A549 (cell line): ENCODE measurements at regions not wholly inside any gene's neighbourhood (a gene's known extent, or its start where the extent isn't known, plus 50 kb on each side); places are given as distances from the start of the nearest gene placed in this dataset.
A peak's percentile ranks its signal among the peaks of the same experiment; 100 is the strongest.

Experiments
- ATAC-seq, 2 experiments: fragments of 200-7000 bp in 1 of 2; fragments of >200 bp in 1 of 2; cut with Nextera tagmentation in 1 of 2; cut with Tn5 transposase in 1 of 2; 3 replicates each; pipeline versions ENCODE4 v1.8.0 to v1.9.1; 2018 to 2020; ENCODE audit warnings: mild to moderate bottlenecking in 1 of 2, moderate library complexity in 1 of 2
- CTCF ChIA-PET: fragments of 300-600 bp; sonication (Branson Sonifier 250); formaldehyde crosslinking; extraction: SDS; loops from one replicate; lab custom pipeline; 2021; ENCODE audit warnings: antibody characterized with exemption, inconsistent platforms; lab: Yijun Ruan, JAX
- POLR2A ChIA-PET: fragments of 350-600 bp; formaldehyde crosslinking; extraction: SDS; loops from one replicate; lab custom pipeline; 2021; ENCODE audit warnings: antibody characterized with exemption, inconsistent platforms; lab: Yijun Ruan, JAX
- DNase-seq, 2 experiments: peaks; one replicate each; pipeline versions ENCODE4 v3.0.0 to v3.0.0-alpha.2; 2011 to 2016; ENCODE audit warnings: low read depth in 1 of 2, low spot score in 1 of 2
- FAIRE-seq: peaks from 2 replicates; lab custom pipeline; 2011; peaks lifted over from hg19 to GRCh38; lab: Jason Lieb, UNC
- H3K27ac ChIP-seq, 2 experiments: fragments of >200 bp; sonication (Bioruptor Twin); formaldehyde crosslinking; 3 replicates each; pipeline ENCODE4 v1.5.1; 2016 to 2017
- H3K4me1 ChIP-seq: fragments of >200 bp; sonication (Bioruptor Twin); formaldehyde crosslinking; 3 replicates; pipeline ENCODE4 v1.6.1; 2016
- H3K4me2 ChIP-seq: fragments of >200 bp; sonication (Bioruptor Twin); formaldehyde crosslinking; 3 replicates; pipeline ENCODE4 v1.6.1; 2016
- H3K4me3 ChIP-seq: fragments of >200 bp; sonication (Bioruptor Twin); formaldehyde crosslinking; 3 replicates; pipeline ENCODE4 v1.5.1; 2016
- H3K9me3 ChIP-seq: fragments of >200 bp; sonication (Bioruptor Twin); formaldehyde crosslinking; 3 replicates; pipeline ENCODE4 v1.6.1; 2016
- ATOH8 ChIP-seq: fragments of 250-450 bp; sonication (Bioruptor Pico); IDR thresholded peaks from 2 replicates; pipeline ENCODE4 v1.5.0; 2020; ENCODE audit warnings: low read depth, mild to moderate bottlenecking, moderate library complexity
- CBX2 ChIP-seq: fragments of 200-600 bp; sonication (generic); IDR thresholded peaks from 2 replicates; pipeline ENCODE4 v1.6.1; 2016; ENCODE audit warnings: low read depth, mild to moderate bottlenecking, borderline replicate concordance
- CBX8 ChIP-seq: fragments of 200-600 bp; sonication (generic); IDR thresholded peaks from 2 replicates; pipeline ENCODE4 v1.6.1; 2016
- CHD2 ChIP-seq: fragments of 150-350 bp; IDR thresholded peaks from 2 replicates; pipeline ENCODE4 v1.6.1; 2014; ENCODE audit warnings: low read length; ENCODE audit not compliant: partially characterized antibody
- EHF ChIP-seq: fragments of 250-450 bp; sonication (Bioruptor Pico); IDR thresholded peaks from 2 replicates; pipeline ENCODE4 v1.5.0; 2020; ENCODE audit warnings: mild to moderate bottlenecking
- ELK1 ChIP-seq: fragments of 150-350 bp; IDR thresholded peaks from 2 replicates; pipeline ENCODE4 v1.6.1; 2014; ENCODE audit warnings: low read depth, mild to moderate bottlenecking, low read length
- ESRRA ChIP-seq: fragments of 150-350 bp; IDR thresholded peaks from 2 replicates; pipeline ENCODE4 v1.6.1; 2014; ENCODE audit warnings: mild to moderate bottlenecking, low read length, borderline replicate concordance
- FOSL2 ChIP-seq, 2 experiments: fragments of 450-650 bp in 1 of 2; fragments of >200 bp in 1 of 2; sonication (Bioruptor Twin) in 1 of 2; formaldehyde crosslinking; IDR thresholded peaks; 2 replicates each; pipeline versions ENCODE4 v1.5.0 to v1.6.1; 2016 to 2020; ENCODE audit warnings: mild to moderate bottlenecking in 1 of 2, moderate library complexity in 1 of 2
- HOXA7 ChIP-seq: fragments of 250-450 bp; sonication (Bioruptor Pico); IDR thresholded peaks from 2 replicates; pipeline ENCODE4 v1.5.0; 2020; ENCODE audit warnings: mild to moderate bottlenecking, moderate library complexity
- JUNB ChIP-seq: fragments of >200 bp; sonication (Bioruptor Twin); formaldehyde crosslinking; IDR thresholded peaks from 2 replicates; pipeline ENCODE4 v1.6.1; 2016
- MAFK ChIP-seq: fragments of 450-650 bp; IDR thresholded peaks from 2 replicates; pipeline ENCODE4 v1.6.1; 2014; ENCODE audit not compliant: partially characterized antibody
- MAX ChIP-seq: IDR thresholded peaks from 2 replicates; pipeline ENCODE4 v1.6.1; 2012
- NFE2L2 ChIP-seq: fragments of 150-350 bp; conservative IDR thresholded peaks from 2 replicates; pipeline ENCODE4 v1.6.1; 2014; ENCODE audit warnings: low read length
- POLR2AphosphoS2 ChIP-seq: conservative IDR thresholded peaks from 2 replicates; pipeline ENCODE4 v1.6.1; 2012; ENCODE audit warnings: low read length, improper control_type of control experiment, inconsistent platforms
- RAD21 ChIP-seq, 2 experiments: fragments of >200 bp in 1 of 2; sonication (Bioruptor Twin) in 1 of 2; formaldehyde crosslinking in 1 of 2; IDR thresholded peaks in 1 of 2; conservative IDR thresholded peaks in 1 of 2; 2 replicates in 1 of 2; 3 replicates in 1 of 2; pipeline ENCODE4 v1.6.1; 2012 to 2018; ENCODE audit warnings: inconsistent platforms in 1 of 2
- ZC3H11A ChIP-seq: fragments of 450-650 bp; IDR thresholded peaks from 2 replicates; pipeline ENCODE4 v1.6.1; 2014; ENCODE audit warnings: antibody characterized with exemption, mild to moderate bottlenecking
- ZSCAN20 ChIP-seq: fragments of 250-450 bp; sonication (Bioruptor Pico); IDR thresholded peaks from 2 replicates; pipeline ENCODE4 v1.8.0; 2022; ENCODE audit warnings: mild to moderate bottlenecking, moderate library complexity
- WGBS: methylation state at CpG from one replicate; pipeline ENCODE4 v1.1.6; 2017; ENCODE audit errors: missing lambda C conversion rate; 5-methylcytosine and 5-hydroxymethylcytosine counted together
- TF ChIP-seq, protein P1 (sequence below): IDR thresholded peaks from 2 replicates; pipeline ENCODE4 v1.6.1; 2012; ENCODE audit warnings: low read depth, borderline replicate concordance
- TF ChIP-seq, protein P2 (sequence below): fragments of >200 bp; sonication (Bioruptor Twin); formaldehyde crosslinking; IDR thresholded peaks from 3 replicates; pipeline ENCODE4 v1.5.1; 2016

DNA sequence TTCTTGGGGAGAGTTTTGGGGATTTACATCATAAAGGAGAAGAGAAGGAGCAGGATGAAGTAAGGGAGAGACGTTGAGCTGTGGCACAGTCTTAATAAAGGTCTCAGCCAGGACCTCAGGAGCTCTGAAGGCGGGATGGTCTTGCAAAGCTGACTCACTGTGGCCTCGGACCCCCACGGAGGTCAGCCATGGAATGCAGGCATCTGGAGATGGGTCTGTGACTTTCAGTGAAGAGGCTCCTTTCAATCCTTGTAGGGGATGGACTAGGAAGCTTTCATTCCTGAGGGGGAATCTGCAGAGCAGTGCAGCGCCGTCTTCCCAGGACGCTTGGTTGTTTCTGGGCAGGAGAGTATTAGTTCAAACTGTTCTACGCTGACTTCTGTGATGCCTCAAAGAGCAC is 65.7 kb upstream of the BASP1 start:
- POLR2A ChIA-PET = no interaction called here

DNA sequence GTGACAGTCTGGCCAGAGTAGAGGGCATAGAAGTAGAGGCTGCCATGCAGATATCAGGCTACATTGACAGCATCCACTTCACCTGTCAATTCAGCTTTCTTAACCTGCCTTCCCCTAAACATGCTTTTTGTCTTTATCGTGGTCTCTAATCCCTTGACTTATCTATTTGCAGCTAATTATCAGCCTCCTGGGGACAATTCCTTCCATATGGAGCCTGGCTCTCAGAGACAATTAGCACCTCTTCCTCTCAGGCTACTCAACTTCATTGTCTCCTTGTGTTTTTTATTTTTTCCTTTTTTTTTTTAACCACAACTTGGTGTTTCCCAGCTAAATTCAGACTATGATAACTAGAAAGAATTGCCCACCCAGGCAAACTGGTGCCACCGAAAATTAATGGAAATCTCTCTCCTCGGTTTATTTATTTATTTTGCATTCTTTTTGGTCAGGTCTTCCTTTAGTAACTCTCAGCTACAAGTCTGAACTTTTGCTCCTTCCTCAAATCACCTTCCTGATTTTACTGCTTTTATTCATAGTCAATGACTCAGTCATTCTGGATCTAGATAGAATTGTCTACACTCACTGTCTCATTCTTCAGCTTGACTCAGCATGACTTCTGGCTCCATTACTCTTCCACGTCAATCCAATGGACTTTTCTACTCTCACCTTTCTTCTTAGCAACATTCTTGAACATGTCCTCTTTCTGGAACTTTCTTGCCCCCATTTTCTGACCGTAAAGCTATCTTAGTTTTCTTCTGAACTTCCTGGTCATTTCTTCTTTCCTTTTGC is 63.0 kb upstream of the BASP1 start:
- H3K27ac ChIP-seq = peak overlapping the region; percentile 52 to 79
- peak; percentile 41 to 72 for DNase-seq
- peaks cover 22% of the 10 kb centered on the region for H3K4me1 ChIP-seq
- FAIRE-seq = peak; percentile 39
- peak; percentile 65 to 72; a peak in 4 of 6 replicates for ATAC-seq
- no peak overlapping the region for H3K4me3 ChIP-seq
- CTCF ChIA-PET = interaction anchor here (1.1 to 4.5 kb wide), 3 partner anchors 22 to 36 kb away, joined by 3 to 22 read pairs (median 4); no protein-coding TSS in a partner anchor
- WGBS = 43% methylated on average over 5 of the region's 5 CpGs
- peak overlapping the region; percentile 51 for H3K4me2 ChIP-seq
- H3K9me3 ChIP-seq = no peaks in the 10 kb centered on the region
- TF ChIP-seq EHF (CRISPR knock-in tag) (no peak), MAFK (peak; percentile 74), CBX8 (no peak), FOSL2 (IDR thresholded peaks at IDR 0.05) (no peak), FOSL2 (CRISPR knock-in tag; IDR thresholded peaks at IDR 0.05) (peak; percentile 54), POLR2AphosphoS2 (no peak), ATOH8 (CRISPR knock-in tag) (no peak), ESRRA (no peak), NFE2L2 (0 out of 2 replicates have a peak, but pooled peaks have one; percentile 5), ZSCAN20 (CRISPR knock-in tag) (no peak), ELK1 (no peak), ZC3H11A (no peak), MAX (peak; percentile 65), CHD2 (no peak), JUNB (peak; percentile 22; the same call in 1 of the 2 replicates), HOXA7 (CRISPR knock-in tag) (no peak), CBX2 (no peak), RAD21 (conservative IDR thresholded peaks at IDR 0.05 in 1 of 2, IDR thresholded peaks at IDR 0.05 in 1 of 2) (no peak)
- TF ChIP-seq, protein P1, sequence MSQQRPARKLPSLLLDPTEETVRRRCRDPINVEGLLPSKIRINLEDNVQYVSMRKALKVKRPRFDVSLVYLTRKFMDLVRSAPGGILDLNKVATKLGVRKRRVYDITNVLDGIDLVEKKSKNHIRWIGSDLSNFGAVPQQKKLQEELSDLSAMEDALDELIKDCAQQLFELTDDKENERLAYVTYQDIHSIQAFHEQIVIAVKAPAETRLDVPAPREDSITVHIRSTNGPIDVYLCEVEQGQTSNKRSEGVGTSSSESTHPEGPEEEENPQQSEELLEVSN = no peak
- TF ChIP-seq, protein P2, sequence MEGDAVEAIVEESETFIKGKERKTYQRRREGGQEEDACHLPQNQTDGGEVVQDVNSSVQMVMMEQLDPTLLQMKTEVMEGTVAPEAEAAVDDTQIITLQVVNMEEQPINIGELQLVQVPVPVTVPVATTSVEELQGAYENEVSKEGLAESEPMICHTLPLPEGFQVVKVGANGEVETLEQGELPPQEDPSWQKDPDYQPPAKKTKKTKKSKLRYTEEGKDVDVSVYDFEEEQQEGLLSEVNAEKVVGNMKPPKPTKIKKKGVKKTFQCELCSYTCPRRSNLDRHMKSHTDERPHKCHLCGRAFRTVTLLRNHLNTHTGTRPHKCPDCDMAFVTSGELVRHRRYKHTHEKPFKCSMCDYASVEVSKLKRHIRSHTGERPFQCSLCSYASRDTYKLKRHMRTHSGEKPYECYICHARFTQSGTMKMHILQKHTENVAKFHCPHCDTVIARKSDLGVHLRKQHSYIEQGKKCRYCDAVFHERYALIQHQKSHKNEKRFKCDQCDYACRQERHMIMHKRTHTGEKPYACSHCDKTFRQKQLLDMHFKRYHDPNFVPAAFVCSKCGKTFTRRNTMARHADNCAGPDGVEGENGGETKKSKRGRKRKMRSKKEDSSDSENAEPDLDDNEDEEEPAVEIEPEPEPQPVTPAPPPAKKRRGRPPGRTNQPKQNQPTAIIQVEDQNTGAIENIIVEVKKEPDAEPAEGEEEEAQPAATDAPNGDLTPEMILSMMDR = no peak
- POLR2A ChIA-PET = interaction anchor here (0.9 to 1.5 kb wide), 2 partner anchors 14 to 27 kb away, joined by 3 to 7 read pairs; no protein-coding TSS in a partner anchor

More for the DNA sequence above, 65.7 kb upstream of the BASP1 start:
- H3K4me2 ChIP-seq = no peak overlapping the region
- no peaks in the 10 kb centered on the region for H3K9me3 ChIP-seq
- ATAC-seq (no peak; a peak in 1 of 6 replicates), FAIRE-seq (no peak), DNase-seq (no peak)
- no peak for TF ChIP-seq MAFK
- peak overlapping the region in 1 of 2 experiments; percentile 45; a peak in 1 of 6 replicates for H3K27ac ChIP-seq
- CTCF ChIA-PET = interaction anchor here (1.0 to 4.5 kb wide), 3 partner anchors 11 to 39 kb away, joined by 3 to 22 read pairs (median 13); no protein-coding TSS in a partner anchor
- peaks cover 12% of the 10 kb centered on the region for H3K4me1 ChIP-seq
- no peak overlapping the region for H3K4me3 ChIP-seq
- 89% methylated on average over 8 of the region's 8 CpGs for WGBS
